Suppressor macrophage treated with lipopolysaccharide for 1 hour (primary cell): ENCODE measurements at regions not wholly inside any gene's neighbourhood (a gene's known extent, or its start where the extent isn't known, plus 50 kb on each side); places are given as distances from the start of the nearest gene placed in this dataset.
"Not testable (repeated sequence)": the region's sequence is repeated elsewhere in the genome, so short reads cannot be mapped to it uniquely, and the experiment has no call there.

Experiments used
- DNase-seq, 3 donors: peaks; one replicate each; pipeline ENCODE4 v3.0.0-alpha.2; 2020 to 2022

- DNase-seq, result no peak
Observed at GRCh38 chr3:164741869-164742268, 336.4 kb downstream of the SI start.

GRCh38 chr3:164737174-164737573, 341.1 kb downstream of the SI start:
- no peak for DNase-seq

- DNase-seq, result no peak
Observed at GRCh38 chr3:164732166-164732565, 346.1 kb downstream of the SI start.

- no peak for DNase-seq
Observed at GRCh38 chr3:164730815-164731360, 347.4 kb downstream of the SI start.

GRCh38 chr3:164723396-164723795, 354.9 kb downstream of the SI start:
- DNase-seq, result no peak

GRCh38 chr3:164702808-164703207, 375.5 kb downstream of the SI start:
- not testable (repeated sequence) for DNase-seq

GRCh38 chr3:164687902-164688301, 390.4 kb downstream of the SI start:
- DNase-seq, result no peak

- DNase-seq, result no peak
Observed at GRCh38 chr3:164687211-164687610, 391.1 kb downstream of the SI start.

- DNase-seq, result no peak
Observed at GRCh38 chr3:164683489-164683888, 394.8 kb downstream of the SI start.

- no peak for DNase-seq
Observed at GRCh38 chr3:164679245-164679644, 399.1 kb downstream of the SI start.

- no peak for DNase-seq
Observed at GRCh38 chr3:164677317-164677716, 401.0 kb downstream of the SI start.

- no peak for DNase-seq
Observed at GRCh38 chr3:164673738-164674137, 404.6 kb downstream of the SI start.

- DNase-seq, result no peak
Observed at GRCh38 chr3:164658125-164658524, 420.2 kb downstream of the SI start.

- DNase-seq, result no peak
Observed at GRCh38 chr3:164657631-164658030, 420.7 kb downstream of the SI start.

- no peak for DNase-seq
Observed at GRCh38 chr3:164655462-164655861, 422.8 kb downstream of the SI start.

GRCh38 chr3:164641071-164641470, 437.2 kb downstream of the SI start:
- DNase-seq, result peak in 1 of 3 donors; percentile 8

GRCh38 chr3:164640591-164640990, 437.7 kb downstream of the SI start:
- DNase-seq, result peak in 1 of 3 donors; percentile 13

- no peak for DNase-seq
Observed at GRCh38 chr3:164620956-164621355, 457.3 kb downstream of the SI start.

GRCh38 chr3:164620423-164620822, 457.9 kb downstream of the SI start:
- DNase-seq, result no peak

- DNase-seq, result no peak
Observed at GRCh38 chr3:164612751-164613150, 465.5 kb downstream of the SI start.

GRCh38 chr3:164608554-164609276, 469.6 kb downstream of the SI start:
- no peak for DNase-seq

GRCh38 chr3:164604687-164605086, 473.6 kb downstream of the SI start:
- no peak for DNase-seq

GRCh38 chr3:164577667-164578210, 500.6 kb downstream of the SI start:
- no peak for DNase-seq

GRCh38 chr3:164572436-164572835, 505.9 kb downstream of the SI start:
- no peak for DNase-seq

- no peak for DNase-seq
Observed at GRCh38 chr3:164550857-164551256, 527.4 kb downstream of the SI start.
